Activated gamma-delta T cell (primary cell): ENCODE measurements at regions not wholly inside any gene's neighbourhood (a gene's known extent, or its start where the extent isn't known, plus 50 kb on each side); places are given as distances from the start of the nearest gene placed in this dataset.
A peak's percentile ranks its signal among the peaks of the same experiment; 100 is the strongest.
"Not testable (repeated sequence)": the region's sequence is repeated elsewhere in the genome, so short reads cannot be mapped to it uniquely, and the experiment has no call there.

Source experiments
- DNase-seq: peaks from one replicate; lab custom pipeline; 2025; lab: John Stamatoyannopoulos, UW

DNA sequence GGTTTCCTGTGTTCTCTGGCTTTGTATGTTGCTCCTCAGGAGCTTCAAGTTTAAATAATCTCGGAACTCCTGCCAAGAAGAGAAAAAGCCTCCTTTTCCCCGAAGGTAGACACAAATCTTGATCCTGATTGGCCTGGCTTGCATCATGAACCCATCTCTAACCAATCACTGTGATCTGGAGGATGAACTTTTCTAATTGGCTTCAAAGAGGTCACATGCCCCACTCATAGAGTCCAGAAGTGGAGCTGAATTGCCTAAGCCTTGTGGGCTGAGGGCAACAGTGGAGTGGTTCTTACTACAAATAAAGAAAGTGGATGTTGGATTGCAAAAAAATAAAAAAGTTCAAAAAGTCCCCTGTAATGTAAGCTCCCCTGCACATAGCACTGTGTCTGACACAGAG, 245.9 kb downstream of the MID1IP1 start:
- no peak for DNase-seq

DNA sequence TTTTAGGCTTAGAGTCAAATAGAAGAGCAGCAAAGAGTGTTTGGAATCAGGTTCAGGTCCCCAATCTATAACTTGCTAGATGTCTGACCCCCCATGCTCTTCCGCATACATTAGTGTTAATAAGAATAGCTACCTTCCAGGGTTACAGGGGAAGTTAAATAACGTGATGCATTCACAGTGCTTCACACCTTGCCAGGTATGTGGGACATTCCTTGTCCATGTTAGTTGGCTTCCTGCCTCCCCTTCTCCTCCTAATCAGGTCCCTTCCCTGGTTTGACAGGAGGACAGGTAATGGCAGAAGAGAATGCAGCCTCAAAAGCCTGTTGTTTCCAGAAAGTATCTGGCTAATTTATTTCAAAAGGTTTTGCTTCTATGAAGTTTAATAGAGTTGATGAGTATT, 248.7 kb downstream of the MID1IP1 start:
- no peak for DNase-seq

DNA sequence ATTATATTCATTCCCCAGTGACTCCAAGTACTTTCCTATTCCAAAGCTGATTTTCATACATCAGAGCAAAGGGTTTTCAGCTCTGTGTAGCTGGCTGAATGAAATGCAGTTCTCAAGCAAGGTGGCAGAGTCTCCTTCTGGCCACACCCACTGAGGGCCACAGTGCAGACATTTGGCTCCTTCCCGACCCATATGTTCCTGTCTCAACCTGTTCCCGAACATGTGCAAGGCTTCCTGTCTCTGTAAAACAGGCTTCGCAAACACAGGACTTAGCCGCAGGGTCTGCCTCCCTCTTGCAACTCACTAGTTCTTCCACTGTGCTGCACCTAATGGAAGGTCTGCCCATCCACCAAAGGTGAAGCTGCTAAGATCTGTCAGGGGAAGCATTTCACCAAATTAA, 249.2 kb downstream of the MID1IP1 start:
- DNase-seq: no peak

DNA sequence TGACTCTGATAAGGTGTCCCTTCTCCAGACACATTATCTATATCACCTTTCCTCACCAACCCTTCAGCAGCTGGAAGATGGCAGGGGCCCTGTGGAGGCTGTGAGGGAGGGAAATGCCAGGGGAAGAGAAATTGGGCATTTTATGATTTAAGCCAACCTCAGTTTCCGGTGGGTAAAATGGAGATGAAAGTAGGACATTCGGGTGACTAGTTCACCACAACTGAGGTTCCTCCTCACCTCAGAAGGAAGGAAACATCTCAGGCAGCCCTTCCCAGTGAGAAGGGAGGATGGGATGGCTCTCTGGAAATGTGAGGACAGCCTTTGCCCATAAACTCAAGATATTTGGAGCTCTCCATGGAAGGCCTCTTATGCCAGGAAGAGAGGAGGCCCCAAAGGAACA, 251.5 kb downstream of the MID1IP1 start:
- no peak for DNase-seq

DNA sequence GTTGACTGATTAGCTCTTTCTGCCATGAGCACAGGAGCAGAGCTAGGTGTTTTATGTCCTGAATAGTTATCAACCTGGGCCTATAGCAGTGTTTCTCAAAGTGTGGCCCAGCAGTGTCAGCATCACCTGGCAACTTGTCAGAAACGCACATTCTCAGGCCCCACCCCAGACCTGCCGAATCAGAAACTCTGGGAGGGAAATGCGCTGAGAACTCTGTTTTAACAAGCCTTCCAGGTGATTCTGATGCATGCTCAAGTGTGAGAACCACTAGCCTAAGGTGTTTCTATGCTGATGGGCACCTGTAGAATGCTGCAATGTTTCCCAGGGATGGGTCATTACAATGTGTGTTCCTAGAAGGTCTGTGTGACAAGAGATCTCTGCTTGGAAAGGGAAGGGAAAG, 257.5 kb downstream of the MID1IP1 start:
- DNase-seq: no peak

DNA sequence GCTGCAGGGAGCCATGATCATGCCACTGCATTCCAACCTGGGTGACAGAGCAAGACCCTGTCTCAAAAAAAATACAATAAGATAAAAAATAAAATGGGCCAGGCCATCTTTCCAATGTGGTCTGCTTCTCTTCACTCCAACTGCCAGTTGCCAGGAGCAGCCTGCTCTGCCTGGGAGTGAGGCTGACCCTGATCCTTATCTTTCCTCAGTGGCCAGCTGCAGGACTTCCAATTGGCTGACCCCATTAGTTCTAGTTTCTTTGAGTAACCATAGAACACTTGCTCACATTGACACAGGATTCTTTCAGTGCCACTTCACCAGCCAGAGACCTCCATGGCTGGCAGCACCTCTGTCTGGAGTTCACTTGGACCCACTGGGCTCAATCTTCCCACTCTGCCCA, 258.6 kb downstream of the MID1IP1 start:
- DNase-seq: no peak

DNA sequence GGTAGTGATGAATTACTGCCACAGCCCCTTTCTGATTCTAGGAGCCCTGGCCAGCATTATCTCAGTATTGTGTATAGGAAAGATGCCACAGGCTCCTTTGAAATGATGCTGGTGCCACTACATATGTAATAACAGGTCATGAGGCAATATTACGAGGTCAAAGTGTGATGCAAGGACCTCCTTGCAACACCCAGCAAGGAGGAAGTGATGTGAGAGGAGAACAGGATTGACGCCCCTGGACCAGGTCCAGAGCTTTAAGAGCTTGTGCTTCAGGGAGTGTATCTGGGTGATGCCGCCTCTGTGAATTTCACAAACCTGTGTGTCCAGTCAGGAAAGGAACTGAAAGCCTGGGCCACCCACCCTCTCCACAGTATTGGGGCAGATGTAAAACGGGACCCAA, 261.8 kb downstream of the MID1IP1 start:
- no peak for DNase-seq

DNA sequence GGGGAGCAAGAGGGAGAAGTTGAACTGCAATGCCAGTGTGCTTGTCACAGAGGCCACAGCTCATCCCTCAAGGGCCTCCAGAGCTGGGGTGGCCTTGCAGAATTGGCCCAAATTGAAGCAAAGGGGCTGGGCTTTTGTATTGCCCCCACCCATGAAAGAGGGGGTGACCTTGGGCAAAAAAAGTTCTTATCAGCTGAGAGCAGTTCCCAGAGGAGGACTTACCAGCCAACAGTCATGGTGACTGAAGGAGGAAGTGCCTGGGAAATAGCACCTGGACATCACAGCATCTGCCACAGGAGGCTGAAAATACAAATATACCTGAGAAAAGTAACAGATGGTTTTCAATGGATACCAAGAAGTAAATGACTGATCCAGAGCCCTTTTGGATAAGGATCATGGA, 262.4 kb downstream of the MID1IP1 start:
- no peak for DNase-seq

DNA sequence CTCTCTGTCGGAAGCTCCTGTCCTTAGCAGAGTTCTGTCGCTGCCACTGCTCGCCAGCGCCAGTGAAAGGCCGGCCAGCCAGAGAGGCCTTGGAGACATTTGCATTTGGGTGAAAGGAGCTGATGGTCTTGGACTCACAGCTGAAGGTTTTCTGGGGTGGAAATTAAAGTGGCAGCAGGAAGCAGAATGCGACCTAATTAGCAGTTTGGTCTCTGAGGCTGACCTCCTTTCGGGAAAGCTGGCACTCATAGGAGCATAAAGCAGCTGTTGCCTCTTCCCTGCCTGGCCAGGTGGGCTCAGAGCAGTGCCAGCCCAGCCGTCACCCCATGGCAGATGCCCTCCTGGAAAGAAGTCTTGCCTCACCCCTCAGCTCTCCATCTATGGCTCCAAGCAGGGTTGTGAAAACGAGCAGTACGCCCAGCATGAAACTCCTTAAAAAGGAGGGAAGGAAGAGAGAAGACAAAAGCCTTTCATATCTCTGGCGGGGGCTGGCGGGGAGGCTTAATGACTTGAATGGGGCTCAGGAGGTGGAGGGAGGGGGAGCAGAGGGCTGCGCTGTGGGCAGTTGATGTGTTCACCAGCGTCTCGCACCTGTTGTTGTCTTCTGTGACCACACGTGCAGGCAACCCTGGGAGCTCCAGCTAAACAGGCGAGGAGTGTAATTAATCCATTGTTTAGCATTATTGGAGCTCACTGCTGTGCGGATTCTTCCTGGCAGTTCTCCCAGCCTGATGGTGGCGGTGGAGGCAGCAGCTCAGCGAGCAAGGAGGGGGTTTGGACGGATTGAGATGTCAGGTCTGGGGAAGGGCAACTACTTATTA, 264.0 kb downstream of the MID1IP1 start:
- no peak for DNase-seq

DNA sequence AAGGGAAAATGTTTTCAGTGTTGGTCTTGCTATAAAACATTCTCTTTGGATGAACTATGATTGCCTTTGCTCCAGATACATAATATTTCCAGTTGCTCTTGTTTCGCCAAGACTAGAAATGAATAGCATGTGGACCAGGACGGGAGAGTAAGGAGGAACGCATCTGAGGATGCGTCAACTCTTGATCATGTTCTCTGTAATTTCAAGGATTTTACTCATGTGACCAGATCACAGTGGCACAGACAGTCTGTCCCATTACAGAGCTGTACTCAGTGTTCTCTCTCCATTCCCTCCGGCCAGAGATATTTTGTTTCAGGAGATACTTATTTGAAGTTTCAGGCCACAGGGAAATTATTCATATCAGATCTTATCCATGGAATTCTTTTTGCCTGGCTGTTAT, 266.6 kb downstream of the MID1IP1 start:
- DNase-seq: no peak

DNA sequence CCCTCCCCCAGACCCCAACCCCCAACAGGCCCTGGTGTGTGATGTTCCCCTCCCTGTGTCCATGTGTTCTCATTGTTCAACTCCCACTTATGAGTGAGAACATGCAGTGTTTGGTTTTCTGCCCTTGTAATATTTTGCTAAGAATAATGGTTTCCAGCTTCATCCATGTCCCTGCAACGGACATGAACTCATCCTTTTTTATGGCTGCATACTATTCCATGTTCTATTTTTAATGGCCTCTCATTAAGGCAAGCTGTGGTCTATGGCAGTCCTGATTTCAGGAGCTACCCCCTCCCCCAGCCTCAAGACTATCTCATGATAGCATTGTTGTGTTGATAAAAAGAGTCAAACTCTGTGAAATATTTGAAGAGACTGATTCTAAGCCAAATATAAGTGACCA, 267.4 kb downstream of the MID1IP1 start:
- DNase-seq: not testable (repeated sequence)

DNA sequence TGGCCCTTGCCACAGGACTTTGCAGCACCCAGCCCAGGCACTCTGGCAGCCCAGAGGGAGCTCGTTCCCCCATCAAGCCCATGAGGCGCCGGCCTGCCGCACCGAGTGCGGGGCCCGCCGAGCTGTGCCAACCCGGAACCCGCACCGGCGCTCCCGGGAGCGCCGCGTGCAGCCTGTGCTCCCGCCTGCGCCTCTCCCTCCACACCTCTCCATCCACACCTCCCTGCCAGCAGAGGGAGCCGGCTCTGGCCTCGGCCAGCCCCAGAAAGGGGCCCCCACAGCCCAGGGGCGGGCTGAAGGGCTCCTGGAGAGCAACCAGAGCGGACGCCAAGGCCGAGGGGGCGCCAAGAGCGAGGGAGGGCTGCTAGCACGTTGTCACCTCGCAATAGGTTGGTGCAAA, 268.8 kb downstream of the MID1IP1 start:
- DNase-seq: peak; percentile 9

DNA sequence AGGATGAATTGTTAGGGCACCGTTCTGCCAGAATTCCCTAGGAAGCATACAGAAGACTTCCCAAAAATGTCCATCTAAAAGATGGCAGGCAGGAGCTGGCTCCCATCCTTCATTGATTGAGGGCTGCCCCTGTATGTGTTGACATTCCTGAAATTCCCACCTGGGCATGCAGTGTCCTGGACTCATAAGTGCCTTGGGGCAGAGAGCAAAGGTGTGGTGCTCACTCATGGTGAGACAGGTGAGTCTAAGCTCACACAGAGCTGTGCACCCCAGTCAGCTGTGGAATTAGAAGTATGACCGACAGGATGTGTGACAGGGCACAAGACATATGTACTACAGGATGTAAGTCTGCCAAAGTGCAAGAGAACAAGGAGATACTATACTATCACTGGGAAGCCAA, 271.9 kb downstream of the MID1IP1 start:
- DNase-seq: no peak

DNA sequence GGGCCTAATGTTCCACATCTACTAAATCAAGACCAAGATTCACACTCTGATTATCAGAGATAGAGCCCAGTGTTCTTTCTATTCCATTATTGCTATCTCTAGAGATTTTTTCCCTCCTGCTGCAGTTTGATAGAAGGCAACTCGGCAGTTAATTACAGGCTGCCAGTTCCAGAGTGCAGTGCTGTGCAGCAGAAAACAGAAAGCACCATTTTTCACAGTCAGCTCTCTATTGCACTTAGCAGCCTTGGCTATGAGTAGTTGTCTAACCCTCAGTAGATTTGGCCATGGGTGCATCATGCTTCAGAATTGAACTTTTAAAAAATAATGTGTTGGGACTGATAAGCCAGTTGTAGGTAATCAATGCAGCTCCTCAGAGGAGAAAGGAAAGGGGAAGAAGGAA, 295.3 kb downstream of the MID1IP1 start:
- DNase-seq: no peak

DNA sequence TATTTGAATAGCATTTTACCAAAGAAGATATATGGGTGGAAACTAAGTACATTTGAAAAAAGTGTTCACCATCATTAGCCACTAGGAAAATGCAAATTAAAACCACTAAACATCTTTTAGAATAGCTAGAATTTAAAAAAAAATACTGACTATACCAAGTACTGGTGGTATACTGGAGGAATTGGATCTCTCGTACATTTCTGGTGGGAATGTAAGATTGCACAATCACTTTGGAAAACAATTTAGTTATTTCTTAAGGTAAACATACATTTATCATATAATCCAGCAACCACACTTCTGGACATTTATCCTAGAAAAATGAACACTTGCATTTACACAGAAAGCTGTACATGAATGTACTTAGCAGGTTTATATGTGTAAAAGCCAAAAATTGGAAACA, 303.5 kb downstream of the MID1IP1 start:
- DNase-seq: no peak

DNA sequence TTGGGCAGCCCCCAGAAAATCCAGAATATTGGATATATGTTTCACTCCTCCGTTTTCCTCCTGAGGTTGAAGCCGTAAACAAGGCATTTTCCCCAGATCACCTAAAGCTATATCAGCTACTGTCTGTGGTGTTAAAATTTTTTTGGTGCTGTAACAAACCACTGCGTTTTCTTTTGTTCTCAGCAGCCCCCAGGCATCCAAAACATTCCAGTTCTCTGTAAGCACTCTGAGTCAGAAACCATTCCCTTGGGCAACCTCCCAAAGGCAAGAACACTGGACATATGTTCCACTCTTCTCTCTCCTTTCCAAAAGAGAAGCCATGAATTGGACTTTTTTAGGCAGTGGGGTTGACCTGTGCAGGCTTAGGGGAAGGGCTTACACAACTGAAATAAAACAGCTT, 310.9 kb downstream of the MID1IP1 start:
- no peak for DNase-seq

DNA sequence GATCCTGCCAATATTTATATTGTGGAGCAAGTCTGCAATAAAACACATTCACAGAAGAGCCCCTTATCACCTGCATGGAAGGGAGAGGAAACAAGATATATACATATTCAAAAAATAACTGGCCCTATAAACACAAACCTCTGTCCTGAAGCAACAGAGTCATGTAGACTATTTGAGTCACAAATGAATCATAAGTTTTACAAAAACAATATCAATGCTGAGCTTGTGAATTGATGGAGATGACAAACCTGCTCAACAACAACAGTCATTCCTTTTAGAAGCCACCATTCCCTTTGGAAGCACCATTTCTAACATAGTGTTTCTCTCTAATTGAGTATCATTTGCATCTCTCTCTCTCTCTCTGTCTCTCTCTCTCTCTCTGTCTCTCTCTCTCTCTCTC, 313.9 kb downstream of the MID1IP1 start:
- DNase-seq: no peak

DNA sequence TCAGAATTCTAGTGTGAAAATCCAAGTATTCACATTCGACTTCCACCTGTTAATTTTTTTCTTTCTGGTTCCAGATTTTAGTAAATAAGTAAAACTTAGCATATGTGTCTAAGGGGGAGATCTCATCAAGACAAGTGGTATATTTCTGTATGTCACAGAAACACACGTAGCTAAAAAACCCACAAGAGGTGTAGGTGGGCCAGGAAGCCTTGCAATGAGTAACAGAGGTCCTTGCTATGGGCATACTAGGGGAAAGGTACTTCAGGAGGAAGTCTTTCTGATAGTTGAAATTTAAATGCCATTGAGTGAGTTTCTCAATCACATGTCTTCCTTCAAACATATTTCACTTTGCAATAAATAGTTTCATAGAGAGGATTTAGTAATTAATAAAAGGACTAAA, 315.8 kb downstream of the MID1IP1 start:
- DNase-seq: no peak

DNA sequence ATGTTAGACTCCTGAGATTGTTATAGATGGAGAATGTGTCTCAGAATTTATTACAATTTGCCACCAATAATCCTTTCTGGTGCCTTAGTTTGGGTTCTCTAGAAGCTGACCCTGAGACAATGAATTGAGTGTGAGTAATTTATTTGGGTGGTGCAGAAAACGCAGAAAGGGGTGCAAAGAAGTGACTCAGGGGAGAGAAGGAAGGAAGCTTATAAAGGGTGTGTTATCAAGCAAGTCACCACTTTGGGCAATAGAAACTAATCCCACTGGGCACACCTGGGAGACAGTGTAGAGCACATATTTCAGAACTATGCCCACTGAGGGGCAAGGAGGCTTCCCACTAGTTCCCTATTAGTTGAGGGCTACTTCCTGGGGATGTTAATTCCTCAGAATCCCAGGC, 320.6 kb downstream of the MID1IP1 start:
- no peak for DNase-seq

DNA sequence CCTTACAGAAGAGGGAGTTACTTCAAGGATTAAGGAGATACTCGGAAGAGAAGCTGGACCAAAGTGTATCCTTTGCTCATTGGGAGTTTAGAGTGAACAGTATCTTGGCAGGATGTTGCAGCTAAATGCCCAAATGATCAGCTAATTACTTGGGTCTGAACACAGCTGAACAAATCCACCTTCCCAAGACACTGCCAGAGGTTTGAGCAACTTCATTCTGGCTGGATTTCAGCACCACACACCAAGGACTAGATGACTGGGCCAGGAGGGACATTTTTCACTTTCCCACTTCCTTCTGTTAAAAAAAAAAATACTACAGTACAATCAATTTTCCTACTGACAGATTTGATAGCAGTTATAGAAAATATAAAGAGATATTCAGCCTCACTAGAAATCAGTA, 324.6 kb downstream of the MID1IP1 start:
- DNase-seq: no peak

DNA sequence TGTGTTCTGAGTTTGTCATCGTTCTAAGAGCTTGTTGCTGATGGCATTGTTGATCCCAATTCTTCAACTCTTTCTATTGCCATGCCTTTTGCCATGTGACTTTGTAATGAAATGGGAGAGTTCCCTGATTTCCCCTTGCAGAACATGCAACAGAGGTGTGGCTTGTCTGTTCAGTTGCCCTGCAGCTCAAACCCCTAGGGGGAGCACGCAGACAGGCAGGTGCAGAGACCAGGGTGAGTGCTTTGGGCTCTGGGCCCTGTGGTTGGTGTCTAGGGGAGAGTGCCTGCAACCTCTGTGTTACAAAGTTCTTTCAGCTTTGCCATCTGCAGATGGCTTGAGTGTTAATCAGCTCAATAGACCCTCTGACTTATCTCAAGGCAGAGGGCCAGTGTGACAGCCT, 332.7 kb downstream of the MID1IP1 start:
- no peak for DNase-seq

DNA sequence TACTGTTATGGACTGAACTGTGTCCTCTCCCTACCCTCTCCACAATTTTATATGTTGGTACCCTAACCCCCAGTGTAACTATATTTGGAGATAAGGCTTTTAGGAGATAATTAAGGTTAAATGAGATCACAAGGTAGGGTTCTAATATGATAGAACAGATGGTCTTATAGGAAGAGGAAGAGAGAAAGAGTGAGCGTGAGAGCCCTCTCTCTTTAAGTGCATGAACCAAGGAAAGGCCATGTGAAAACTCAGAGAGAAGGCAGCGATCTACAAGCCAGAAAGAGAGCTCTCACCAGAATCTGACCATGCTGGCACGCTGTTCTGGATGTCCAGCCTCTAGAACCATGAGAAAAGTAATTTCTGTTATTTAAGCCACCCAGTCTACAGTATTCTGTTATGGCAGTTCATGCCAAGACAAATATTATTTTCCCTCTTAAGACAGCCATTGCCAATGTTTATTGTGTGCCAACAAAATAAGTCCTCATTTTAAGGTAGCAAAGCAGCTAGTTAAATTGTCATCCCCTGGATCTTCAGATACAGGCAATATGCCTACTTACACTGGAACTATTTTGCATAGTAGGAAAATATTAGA, 336.2 kb downstream of the MID1IP1 start:
- DNase-seq: no peak

DNA sequence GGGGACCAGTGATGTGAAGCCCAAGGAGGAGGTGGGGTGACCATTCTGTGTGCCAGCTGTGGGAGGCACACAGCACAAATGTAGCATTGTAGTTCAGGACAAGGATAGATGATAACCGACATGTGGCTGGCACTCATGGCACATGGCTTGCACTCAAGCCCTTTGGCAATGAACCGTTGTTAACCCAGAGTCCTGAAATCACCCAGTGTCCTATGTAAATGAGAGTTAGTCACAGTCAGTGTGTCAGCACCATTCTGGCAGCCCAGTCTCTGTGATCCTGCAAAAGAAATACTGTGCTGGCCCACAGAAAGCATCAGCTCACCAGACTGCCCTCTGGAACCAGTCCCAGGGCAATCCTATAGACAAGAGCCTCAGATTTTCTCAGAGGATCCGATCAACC, 339.3 kb downstream of the MID1IP1 start:
- DNase-seq: no peak

DNA sequence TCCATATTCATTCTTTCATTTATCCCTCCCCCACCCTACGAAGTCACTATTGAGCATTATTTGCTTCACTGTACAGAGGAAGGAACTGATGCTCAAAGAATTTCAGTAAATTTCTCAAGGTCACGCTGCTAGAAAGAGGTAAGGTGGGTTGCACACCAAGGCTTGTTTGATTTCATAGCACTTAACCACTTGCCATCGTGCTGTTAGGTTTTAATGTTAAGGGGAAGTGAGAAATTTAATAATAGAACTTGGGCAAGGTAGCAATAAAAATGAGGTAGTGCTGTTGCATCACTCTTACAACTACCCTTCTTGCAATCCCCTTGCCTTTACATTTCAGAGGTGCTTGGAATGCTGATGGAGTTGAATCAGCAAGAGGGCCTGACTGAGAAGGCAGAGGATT, 343.1 kb downstream of the MID1IP1 start:
- no peak for DNase-seq
